SU-DHL-6 (cell line): ENCODE measurements at regions not wholly inside any gene's neighbourhood (a gene's known extent, or its start where the extent isn't known, plus 50 kb on each side); places are given as distances from the start of the nearest gene placed in this dataset.

Experiments
- H2AFZ ChIP-seq: fragments of 200-600 bp; sonication (generic); 2 replicates; pipeline ENCODE4 v1.6.1; 2014; ENCODE audit warnings: low read depth, mild to moderate bottlenecking, moderate library complexity, mixed read lengths, antibody characterized with exemption, low read length; ENCODE audit not compliant: severe bottlenecking
- H3F3A ChIP-seq: fragments of 200-600 bp; shearing (Covaris generic); 2 replicates; pipeline ENCODE4 v1.6.0; 2016; ENCODE audit warnings: antibody characterized with exemption, mild to moderate bottlenecking; ENCODE audit not compliant: insufficient read depth
- H3K27ac ChIP-seq: fragments of 200-600 bp; sonication (generic); 2 replicates; pipeline ENCODE4 v1.5.1; 2016; ENCODE audit warnings: low read depth, mild to moderate bottlenecking, low read length, moderate library complexity, mixed read lengths
- H3K27me3 ChIP-seq: fragments of 200-600 bp; sonication (generic), shearing (Covaris generic); 2 replicates; pipeline ENCODE4 v1.6.0; 2014; ENCODE audit warnings: mild to moderate bottlenecking, low read length
- H3K36me3 ChIP-seq: fragments of 200-600 bp; sonication (generic); 2 replicates; pipeline ENCODE4 v1.6.1; 2014; ENCODE audit warnings: mild to moderate bottlenecking, low read length, mixed read lengths
- H3K4me2 ChIP-seq: fragments of 300-600, 200-600 bp; shearing (Covaris generic), sonication (generic); 2 replicates; pipeline ENCODE4 v1.6.0; 2014; ENCODE audit warnings: low read length, low read depth, mild to moderate bottlenecking; ENCODE audit not compliant: poor library complexity, severe bottlenecking
- H3K4me3 ChIP-seq: fragments of 200-600 bp; sonication (generic); 2 replicates; pipeline ENCODE4 v1.5.1; 2014; ENCODE audit warnings: antibody characterized with exemption, low read length, mild to moderate bottlenecking, mixed read lengths; ENCODE audit not compliant: insufficient read depth, poor library complexity, severe bottlenecking
- H3K79me2 ChIP-seq: fragments of 200-600 bp; sonication (generic); 2 replicates; pipeline ENCODE4 v1.6.1; 2014; ENCODE audit warnings: mild to moderate bottlenecking, low read length, moderate library complexity; ENCODE audit not compliant: insufficient read depth
- H3K9ac ChIP-seq: fragments of 200-600 bp; sonication (generic); 2 replicates; pipeline ENCODE4 v1.7.0; 2014; ENCODE audit warnings: mild to moderate bottlenecking, low read length
- H3K9me2 ChIP-seq: fragments of 200-600 bp; sonication (generic); replicated peaks from 2 replicates; pipeline ENCODE4 v1.6.1; 2014; ENCODE audit warnings: low read length; ENCODE audit not compliant: insufficient read depth
- H3K9me3 ChIP-seq: fragments of 200-600 bp; sonication (generic); 2 replicates; pipeline ENCODE4 v1.6.1; 2014; ENCODE audit warnings: low read length, mixed read lengths; ENCODE audit not compliant: insufficient read depth
- H4K20me1 ChIP-seq: fragments of 200-600 bp; sonication (generic); 2 replicates; pipeline ENCODE4 v1.6.1; 2014; ENCODE audit warnings: low read depth, mild to moderate bottlenecking, antibody characterized with exemption, low read length, moderate library complexity, mixed read lengths
- EZH2phosphoT487 ChIP-seq: fragments of 200-600 bp; sonication (generic), shearing (Covaris generic); conservative IDR thresholded peaks from 2 replicates; pipeline ENCODE4 v1.6.1; 2018; ENCODE audit warnings: mild to moderate bottlenecking, antibody characterized with exemption, low read length, moderate library complexity, mixed read lengths
- TF ChIP-seq, protein P1 (sequence below): fragments of 200-600 bp; sonication (generic); IDR thresholded peaks from one replicate; pipeline ENCODE4 v1.5.1; 2017; ENCODE audit warnings: antibody characterized with exemption, mild to moderate bottlenecking, low read length, moderate library complexity; ENCODE audit not compliant: insufficient read depth, poor library complexity, severe bottlenecking

DNA sequence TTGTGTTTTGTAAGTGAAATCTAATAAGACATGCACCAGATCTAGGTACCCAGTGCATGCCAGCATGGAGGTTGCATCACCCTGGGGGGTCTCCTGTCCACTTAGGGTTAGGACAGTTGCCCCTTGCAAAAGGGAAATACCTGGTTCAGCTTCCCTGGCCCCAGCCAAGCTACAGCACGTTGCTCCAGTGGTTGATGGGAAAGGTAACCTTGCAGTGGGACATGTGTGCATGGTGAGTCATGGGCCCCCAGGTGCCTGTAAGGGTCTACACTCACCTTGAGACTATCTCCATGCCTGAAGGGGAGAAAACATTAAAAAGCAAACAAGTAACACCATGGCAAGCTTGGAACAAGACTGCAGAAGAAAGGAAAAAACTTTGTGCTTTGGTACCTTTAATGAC, 143.9 kb downstream of the LSM5 start:
- H3K27ac ChIP-seq: no peak overlapping the region
- H4K20me1 ChIP-seq: no peaks in the 10 kb centered on the region
- H3K9me3 ChIP-seq: no peaks in the 10 kb centered on the region
- H3K9me2 ChIP-seq: no peaks in the 10 kb centered on the region
- H2AFZ ChIP-seq: no peak overlapping the region
- H3K4me2 ChIP-seq: no peak overlapping the region
- H3K9ac ChIP-seq: no peak overlapping the region
- no peaks in the 10 kb centered on the region for H3K36me3 ChIP-seq
- no peaks in the 10 kb centered on the region for H3K79me2 ChIP-seq
- no peaks in the 10 kb centered on the region for H3K27me3 ChIP-seq
- no peaks in the 10 kb centered on the region for H3F3A ChIP-seq
- H3K4me3 ChIP-seq: no peak overlapping the region
- TF ChIP-seq, protein P1, sequence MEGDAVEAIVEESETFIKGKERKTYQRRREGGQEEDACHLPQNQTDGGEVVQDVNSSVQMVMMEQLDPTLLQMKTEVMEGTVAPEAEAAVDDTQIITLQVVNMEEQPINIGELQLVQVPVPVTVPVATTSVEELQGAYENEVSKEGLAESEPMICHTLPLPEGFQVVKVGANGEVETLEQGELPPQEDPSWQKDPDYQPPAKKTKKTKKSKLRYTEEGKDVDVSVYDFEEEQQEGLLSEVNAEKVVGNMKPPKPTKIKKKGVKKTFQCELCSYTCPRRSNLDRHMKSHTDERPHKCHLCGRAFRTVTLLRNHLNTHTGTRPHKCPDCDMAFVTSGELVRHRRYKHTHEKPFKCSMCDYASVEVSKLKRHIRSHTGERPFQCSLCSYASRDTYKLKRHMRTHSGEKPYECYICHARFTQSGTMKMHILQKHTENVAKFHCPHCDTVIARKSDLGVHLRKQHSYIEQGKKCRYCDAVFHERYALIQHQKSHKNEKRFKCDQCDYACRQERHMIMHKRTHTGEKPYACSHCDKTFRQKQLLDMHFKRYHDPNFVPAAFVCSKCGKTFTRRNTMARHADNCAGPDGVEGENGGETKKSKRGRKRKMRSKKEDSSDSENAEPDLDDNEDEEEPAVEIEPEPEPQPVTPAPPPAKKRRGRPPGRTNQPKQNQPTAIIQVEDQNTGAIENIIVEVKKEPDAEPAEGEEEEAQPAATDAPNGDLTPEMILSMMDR: no peak
- no peak for TF ChIP-seq EZH2phosphoT487

DNA sequence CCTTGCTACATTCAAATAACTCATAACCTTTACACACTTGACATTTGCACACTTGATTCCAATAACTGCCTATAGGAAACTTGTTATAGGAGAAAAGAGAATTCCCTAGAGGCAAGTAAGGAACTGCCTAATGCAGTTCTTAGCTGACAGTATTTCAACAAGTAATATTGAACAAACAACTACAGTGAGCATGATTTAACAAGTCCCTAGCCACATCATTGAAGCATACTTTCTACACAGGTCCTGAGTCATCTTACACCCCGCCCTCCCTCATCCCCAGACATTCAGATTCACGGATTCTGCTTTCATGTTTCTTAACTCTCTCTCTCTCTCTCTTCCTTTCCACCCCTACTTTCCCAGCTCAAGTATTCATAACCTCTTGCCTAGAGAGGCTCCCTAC, 153.5 kb downstream of the LSM5 start:
- Histone ChIP-seq H3K9me3 (no peaks in the 10 kb centered on the region), H3K4me3 (no peak overlapping the region), H4K20me1 (no peaks in the 10 kb centered on the region), H3K27ac (no peak overlapping the region), H3F3A (no peaks in the 10 kb centered on the region), H3K27me3 (no peaks in the 10 kb centered on the region), H3K79me2 (no peaks in the 10 kb centered on the region), H2AFZ (no peak overlapping the region), H3K9me2 (no peaks in the 10 kb centered on the region), H3K4me2 (no peak overlapping the region), H3K9ac (no peak overlapping the region), H3K36me3 (no peaks in the 10 kb centered on the region)
- TF ChIP-seq, protein P1: no peak
- TF ChIP-seq EZH2phosphoT487: no peak

- no peak overlapping the region for H3K4me2 ChIP-seq
Measured at GRCh38 chr7:32335107-32335506, 155.1 kb downstream of the LSM5 start.

More at GRCh38 chr7:32335107-32335506, 155.1 kb downstream of the LSM5 start:
- H3K27ac ChIP-seq: no peak overlapping the region
- no peaks in the 10 kb centered on the region for H3K9me3 ChIP-seq
- no peak for TF ChIP-seq EZH2phosphoT487
- TF ChIP-seq, protein P1: no peak
- no peaks in the 10 kb centered on the region for H3K36me3 ChIP-seq
- H3K9me2 ChIP-seq: no peaks in the 10 kb centered on the region
- H3K4me3 ChIP-seq: no peak overlapping the region
- no peak overlapping the region for H2AFZ ChIP-seq
- no peaks in the 10 kb centered on the region for H3K27me3 ChIP-seq
- H3F3A ChIP-seq: no peaks in the 10 kb centered on the region
- no peaks in the 10 kb centered on the region for H3K79me2 ChIP-seq
- no peaks in the 10 kb centered on the region for H4K20me1 ChIP-seq
- H3K9ac ChIP-seq: no peak overlapping the region
